Sciatic nerve (tissue), 2 donors: ENCODE measurements at regions not wholly inside any gene's neighbourhood (a gene's known extent, or its start where the extent isn't known, plus 50 kb on each side); places are given as distances from the start of the nearest gene placed in this dataset.

ENCODE experiments used
- ATAC-seq: fragments of 200-7000 bp; cut with Tn5 transposase; one replicate; pipeline ENCODE4 v1.9.1; 2020; ENCODE audit warnings: mild to moderate bottlenecking, moderate library complexity
- DNase-seq: peaks from one replicate; pipeline ENCODE4 v3.0.0-alpha.2; 2020; ENCODE audit warnings: low spot score
- intact Hi-C: fragments of 100-400 bp; cut with DNase I; formaldehyde crosslinking; loops from one replicate; pipeline ENCODE4 v1.14.2; 2022
- donor health status: DM: no; HTN: no; CAD: no.
- donor health status: DM: no; HTN: no; CAD: no.

GRCh38 chr2:145690183-145690778 is 1170.4 kb upstream of the ZEB2 start:
- DNase-seq = no peak
- intact Hi-C loops = no loop called here
- no peak for ATAC-seq

- no peak for DNase-seq
- intact Hi-C loops = no loop called here
- no peak for ATAC-seq
These were observed 1169.4 kb upstream of the ZEB2 start for GRCh38 chr2:145689277-145689676.

GRCh38 chr2:145688156-145688555 is 1168.2 kb upstream of the ZEB2 start:
- DNase-seq (no peak), ATAC-seq (no peak)
- intact Hi-C loops = no loop called here

GRCh38 chr2:145687442-145688134 is 1167.7 kb upstream of the ZEB2 start:
- DNase-seq (no peak), ATAC-seq (no peak)
- intact Hi-C loops = no loop called here

GRCh38 chr2:145685383-145686050 is 1165.6 kb upstream of the ZEB2 start:
- ATAC-seq (no peak), DNase-seq (no peak)
- intact Hi-C loops = no loop called here

GRCh38 chr2:145682546-145683157 is 1162.7 kb upstream of the ZEB2 start:
- ATAC-seq (no peak), DNase-seq (no peak)
- intact Hi-C loops = no loop called here

- intact Hi-C loops = no loop called here
- ATAC-seq (no peak), DNase-seq (no peak)
These were observed 1160.4 kb upstream of the ZEB2 start for GRCh38 chr2:145680276-145680675.

GRCh38 chr2:145677371-145677770 is 1157.5 kb upstream of the ZEB2 start:
- intact Hi-C loops = no loop called here
- ATAC-seq = no peak

GRCh38 chr2:145674705-145675104 is 1154.8 kb upstream of the ZEB2 start:
- ATAC-seq (no peak), DNase-seq (no peak)
- intact Hi-C loops = no loop called here

More at GRCh38 chr2:145677371-145677770, 1157.5 kb upstream of the ZEB2 start:
- no peak for DNase-seq

GRCh38 chr2:145669301-145669700 is 1149.4 kb upstream of the ZEB2 start:
- intact Hi-C loops = no loop called here

GRCh38 chr2:145666552-145666951 is 1146.6 kb upstream of the ZEB2 start:
- DNase-seq (no peak), ATAC-seq (no peak)
- intact Hi-C loops = no loop called here

More at GRCh38 chr2:145669301-145669700, 1149.4 kb upstream of the ZEB2 start:
- DNase-seq (no peak), ATAC-seq (no peak)

- DNase-seq (no peak), ATAC-seq (no peak)
- intact Hi-C loops = no loop called here
These were observed 1137.3 kb upstream of the ZEB2 start for GRCh38 chr2:145657265-145657664.

- DNase-seq = no peak
- intact Hi-C loops = no loop called here
- ATAC-seq = no peak
These were observed 1135.3 kb upstream of the ZEB2 start for GRCh38 chr2:145655165-145655765.

- intact Hi-C loops = no loop called here
- ATAC-seq = no peak
These were observed 1134.8 kb upstream of the ZEB2 start for GRCh38 chr2:145654746-145655145.

GRCh38 chr2:145654156-145654555 is 1134.2 kb upstream of the ZEB2 start:
- intact Hi-C loops = no loop called here
- no peak for DNase-seq
- ATAC-seq = no peak

More at GRCh38 chr2:145654746-145655145, 1134.8 kb upstream of the ZEB2 start:
- DNase-seq = no peak

GRCh38 chr2:145653553-145653952 is 1133.6 kb upstream of the ZEB2 start:
- intact Hi-C loops = no loop called here
- no peak for ATAC-seq
- no peak for DNase-seq

- intact Hi-C loops = no loop called here
- ATAC-seq = no peak
- DNase-seq = no peak
These were observed 1132.9 kb upstream of the ZEB2 start for GRCh38 chr2:145652571-145653545.

GRCh38 chr2:145652036-145652435 is 1132.1 kb upstream of the ZEB2 start:
- DNase-seq = no peak
- ATAC-seq = no peak
- intact Hi-C loops = no loop called here
